GM10248 (cell line): ENCODE measurements at regions not wholly inside any gene's neighbourhood (a gene's known extent, or its start where the extent isn't known, plus 50 kb on each side); places are given as distances from the start of the nearest gene placed in this dataset.

Experiments used
- CTCF ChIA-PET: fragments of 300-600 bp; sonication (Branson Sonifier 250); formaldehyde crosslinking; extraction: SDS; loops from one replicate; lab custom pipeline; 2021; ENCODE audit warnings: antibody characterized with exemption; lab: Yijun Ruan, JAX
- POLR2A ChIA-PET: fragments of 350-650 bp; sonication (Branson Sonifier 250); formaldehyde crosslinking; extraction: SDS; loops from one replicate; lab custom pipeline; 2020; ENCODE audit warnings: antibody characterized with exemption; lab: Yijun Ruan, JAX
- DNase-seq: peaks from one replicate; pipeline ENCODE4 v3.0.0; 2012; ENCODE audit errors: extremely low spot score
- TF ChIP-seq, protein P1 (sequence below): IDR thresholded peaks from 2 replicates; pipeline ENCODE4 v1.5.1; 2012; ENCODE audit warnings: mild to moderate bottlenecking, low read depth; ENCODE audit errors: extremely low read depth, missing control alignments, control extremely low read depth

DNA sequence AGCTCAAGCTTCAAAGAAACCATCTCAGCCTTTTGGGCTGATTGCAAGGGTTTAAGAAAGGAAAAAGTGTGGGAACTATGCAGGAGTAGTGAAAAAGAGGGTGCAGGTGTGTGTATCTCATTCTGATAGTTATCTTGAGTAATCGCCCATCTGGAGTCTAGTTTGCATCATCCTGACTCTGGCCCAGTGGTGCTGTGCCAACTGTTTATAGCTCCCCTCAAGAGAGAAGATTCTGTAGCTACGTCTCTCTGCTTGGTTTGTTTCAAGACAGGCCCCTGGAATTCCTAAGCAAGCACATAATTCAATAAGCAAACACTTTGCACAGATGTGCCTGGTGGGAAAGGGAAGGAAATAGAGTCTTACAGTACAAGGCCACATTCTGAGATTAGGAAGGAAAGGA lies 144.4 kb downstream of the HAPSTR1 start:
- CTCF ChIA-PET = interaction anchor here (1.1 kb wide), 1 partner anchor 22 kb away, joined by 3 read pairs; no protein-coding TSS in a partner anchor
- POLR2A ChIA-PET = no interaction called here
- TF ChIP-seq, protein P1, sequence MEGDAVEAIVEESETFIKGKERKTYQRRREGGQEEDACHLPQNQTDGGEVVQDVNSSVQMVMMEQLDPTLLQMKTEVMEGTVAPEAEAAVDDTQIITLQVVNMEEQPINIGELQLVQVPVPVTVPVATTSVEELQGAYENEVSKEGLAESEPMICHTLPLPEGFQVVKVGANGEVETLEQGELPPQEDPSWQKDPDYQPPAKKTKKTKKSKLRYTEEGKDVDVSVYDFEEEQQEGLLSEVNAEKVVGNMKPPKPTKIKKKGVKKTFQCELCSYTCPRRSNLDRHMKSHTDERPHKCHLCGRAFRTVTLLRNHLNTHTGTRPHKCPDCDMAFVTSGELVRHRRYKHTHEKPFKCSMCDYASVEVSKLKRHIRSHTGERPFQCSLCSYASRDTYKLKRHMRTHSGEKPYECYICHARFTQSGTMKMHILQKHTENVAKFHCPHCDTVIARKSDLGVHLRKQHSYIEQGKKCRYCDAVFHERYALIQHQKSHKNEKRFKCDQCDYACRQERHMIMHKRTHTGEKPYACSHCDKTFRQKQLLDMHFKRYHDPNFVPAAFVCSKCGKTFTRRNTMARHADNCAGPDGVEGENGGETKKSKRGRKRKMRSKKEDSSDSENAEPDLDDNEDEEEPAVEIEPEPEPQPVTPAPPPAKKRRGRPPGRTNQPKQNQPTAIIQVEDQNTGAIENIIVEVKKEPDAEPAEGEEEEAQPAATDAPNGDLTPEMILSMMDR = no peak
- no peak for DNase-seq

DNA sequence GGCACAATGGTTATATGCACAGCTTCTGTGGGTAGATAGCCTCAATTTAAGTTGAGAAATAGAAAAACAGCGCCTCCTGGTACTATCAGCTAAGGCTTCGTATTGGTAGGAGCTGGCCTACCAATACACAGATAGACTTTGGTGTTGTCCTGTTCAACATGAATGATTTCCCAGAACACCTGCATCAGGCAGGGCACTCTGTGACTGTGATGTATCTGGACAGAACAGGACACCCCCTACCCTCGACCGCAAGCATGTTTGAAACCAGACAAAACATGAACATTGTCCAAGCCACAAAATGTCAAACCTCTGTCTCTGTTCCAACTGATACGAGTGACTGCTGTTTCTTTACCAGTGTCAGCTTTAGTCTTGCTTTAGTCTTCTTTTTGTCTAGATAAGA lies 144.9 kb downstream of the HAPSTR1 start:
- TF ChIP-seq, protein P1 = no peak
- POLR2A ChIA-PET = no interaction called here
- CTCF ChIA-PET = no interaction called here
- no peak for DNase-seq

DNA sequence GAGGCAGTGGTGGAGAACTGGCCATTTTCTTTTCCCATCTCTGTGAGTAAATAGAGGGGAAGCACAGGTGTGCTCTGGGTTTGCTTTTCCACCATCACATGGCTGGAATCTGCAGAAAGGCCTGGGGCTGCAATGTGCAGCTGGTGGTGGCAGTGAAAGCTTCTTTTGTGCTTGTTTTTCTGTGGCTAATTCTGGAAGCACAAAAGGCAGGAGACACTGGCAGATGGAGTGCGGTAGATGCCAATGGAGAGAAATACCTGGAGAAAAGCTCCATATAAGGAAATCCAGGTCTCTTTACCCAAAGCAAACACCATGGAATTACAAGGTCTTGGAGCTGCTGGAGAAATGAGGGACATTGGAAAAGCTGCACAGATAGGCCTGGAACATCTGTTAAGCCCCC lies 146.9 kb downstream of the HAPSTR1 start:
- ChIA-PET CTCF (no interaction called here), POLR2A (no interaction called here)
- TF ChIP-seq, protein P1 = no peak
- no peak for DNase-seq

DNA sequence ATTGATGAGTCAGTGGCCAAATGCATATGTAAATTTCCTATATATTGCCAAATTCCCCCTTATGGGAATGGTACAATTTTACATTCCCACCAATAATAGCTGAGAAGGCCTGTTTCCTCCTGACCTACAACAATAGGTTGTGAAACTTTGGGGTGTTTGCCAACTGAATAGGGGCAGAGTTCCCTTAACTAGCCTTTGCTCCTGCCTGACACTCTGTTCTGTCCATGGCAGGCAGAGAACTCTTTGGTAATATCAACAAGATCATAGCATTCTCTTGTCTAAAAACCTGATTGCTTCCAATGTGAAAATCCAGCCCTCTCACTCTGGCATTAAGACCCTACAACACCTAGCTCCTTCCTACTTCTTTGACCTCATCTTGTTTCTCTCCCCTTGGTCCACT lies 149.7 kb downstream of the HAPSTR1 start:
- ChIA-PET CTCF (no interaction called here), POLR2A (no interaction called here)
- TF ChIP-seq, protein P1 = no peak

DNA sequence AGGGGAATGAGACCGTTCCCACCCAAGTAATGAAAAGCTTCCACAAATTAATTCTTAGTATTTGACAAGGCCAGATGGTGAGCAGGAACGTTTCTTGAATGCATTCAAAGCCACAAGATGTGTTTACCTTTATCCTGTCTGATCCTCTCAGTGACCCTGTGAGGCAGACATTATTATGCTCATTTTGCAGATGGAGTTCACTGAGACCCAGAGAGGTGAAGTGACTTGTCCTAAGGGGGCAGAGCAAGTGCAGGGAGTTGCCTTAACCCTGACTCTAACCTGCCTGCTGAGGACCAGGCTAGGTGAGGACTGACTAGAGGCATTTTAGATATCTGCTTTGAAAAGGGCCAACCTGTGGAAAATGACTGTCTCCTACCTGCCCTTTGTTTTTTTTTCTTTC lies 156.7 kb downstream of the HAPSTR1 start:
- ChIA-PET POLR2A (no interaction called here), CTCF (interaction anchor here (0.7 to 1.4 kb wide), 3 partner anchors 7 to 11 kb away, joined by 3 to 6 read pairs (median 3); no protein-coding TSS in a partner anchor)
- DNase-seq = no peak
- TF ChIP-seq, protein P1 = no peak

More for the DNA sequence above, 149.7 kb downstream of the HAPSTR1 start:
- no peak for DNase-seq

DNA sequence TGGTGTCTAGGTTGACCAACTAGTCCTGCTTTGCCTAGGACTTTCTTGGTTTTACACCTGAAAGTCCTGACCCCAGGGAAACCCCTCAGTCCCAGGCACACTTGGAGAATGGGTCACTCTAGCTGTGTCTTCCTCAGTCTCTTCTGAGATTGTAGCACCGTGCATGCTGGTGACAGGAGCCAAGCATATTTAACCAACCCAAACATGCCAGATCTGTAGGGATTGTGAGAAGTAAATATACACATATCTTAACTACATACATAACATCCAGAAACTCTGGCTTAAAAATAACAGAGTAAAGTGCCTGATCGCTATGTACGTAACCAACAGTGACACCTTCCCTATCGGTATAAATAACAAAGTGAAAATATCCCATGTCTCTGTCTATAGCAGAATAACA lies 158.1 kb downstream of the HAPSTR1 start:
- ChIA-PET POLR2A (no interaction called here), CTCF (no interaction called here)
- no peak for DNase-seq
- TF ChIP-seq, protein P1 = no peak

DNA sequence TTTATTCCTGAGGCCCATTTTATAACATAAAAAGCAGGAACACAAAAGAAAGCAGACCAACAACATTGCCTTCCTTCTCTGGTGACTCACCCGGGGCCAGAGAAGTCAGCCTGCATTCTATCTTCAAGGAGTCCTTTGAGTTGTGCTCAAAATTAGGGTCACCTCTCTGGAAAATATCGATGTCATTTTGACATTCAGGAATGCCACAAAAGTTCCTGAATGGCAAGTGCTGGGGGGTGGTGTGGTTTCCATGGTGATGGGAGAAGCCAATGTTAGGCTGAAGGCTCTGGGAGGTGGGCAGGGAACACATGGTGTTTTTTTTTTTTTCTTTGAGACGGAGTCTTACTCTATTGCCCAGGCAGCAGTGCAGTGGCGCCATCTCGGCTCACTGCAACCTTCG lies 159.6 kb downstream of the HAPSTR1 start:
- TF ChIP-seq, protein P1 = no peak
- CTCF ChIA-PET = no interaction called here

More for the DNA sequence above, 159.6 kb downstream of the HAPSTR1 start:
- DNase-seq = no peak
- POLR2A ChIA-PET = no interaction called here
